CD1c-positive myeloid dendritic cell (primary cell): ENCODE measurements at regions not wholly inside any gene's neighbourhood (a gene's known extent, or its start where the extent isn't known, plus 50 kb on each side); places are given as distances from the start of the nearest gene placed in this dataset.

Experiments used
- DNase-seq: peaks from one replicate; pipeline ENCODE4 v3.0.0-alpha.2; 2016; ENCODE audit errors: extremely low spot score

DNA sequence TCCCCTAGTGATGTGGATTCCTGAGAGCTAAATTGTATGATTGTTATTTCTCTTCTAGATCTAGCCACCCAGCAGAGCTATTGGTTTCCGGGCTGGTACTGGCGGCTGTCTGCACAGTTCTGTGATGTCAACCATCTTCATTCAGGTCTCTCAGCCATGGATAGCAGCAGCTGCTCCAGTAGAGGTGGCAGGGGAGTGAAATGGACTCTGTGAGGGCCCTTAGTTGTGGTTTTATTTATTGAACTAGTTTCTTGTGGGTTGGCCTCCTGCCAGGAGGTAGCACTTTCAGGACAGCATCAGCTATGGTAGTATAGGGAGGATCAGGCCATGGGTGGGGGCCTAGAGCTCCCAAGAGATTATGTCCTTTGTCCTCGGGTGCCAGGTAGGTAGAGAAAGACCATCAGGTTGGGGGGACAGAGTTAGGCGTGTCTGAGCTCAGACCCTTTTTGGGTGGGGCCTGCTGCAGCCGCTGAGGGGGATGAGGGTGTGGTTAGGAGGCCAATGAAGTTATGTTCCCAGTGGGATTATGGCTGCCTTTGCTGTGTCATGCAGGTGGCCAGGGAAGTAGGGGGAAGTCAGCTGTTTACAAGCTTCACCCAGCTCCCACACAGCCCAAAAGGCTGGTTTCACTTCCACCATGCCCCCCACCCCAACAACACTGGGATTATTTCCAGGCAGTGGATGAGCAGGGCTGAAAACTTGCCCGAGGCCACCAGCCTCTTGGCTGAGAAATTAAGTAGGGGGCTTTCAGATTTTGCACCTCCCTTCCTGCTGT is 55.1 kb upstream of the RGS4 start:
- DNase-seq: no peak

- DNase-seq: no peak
Observed at GRCh38 chr1:163006051-163006834, 62.9 kb upstream of the RGS4 start.

DNA sequence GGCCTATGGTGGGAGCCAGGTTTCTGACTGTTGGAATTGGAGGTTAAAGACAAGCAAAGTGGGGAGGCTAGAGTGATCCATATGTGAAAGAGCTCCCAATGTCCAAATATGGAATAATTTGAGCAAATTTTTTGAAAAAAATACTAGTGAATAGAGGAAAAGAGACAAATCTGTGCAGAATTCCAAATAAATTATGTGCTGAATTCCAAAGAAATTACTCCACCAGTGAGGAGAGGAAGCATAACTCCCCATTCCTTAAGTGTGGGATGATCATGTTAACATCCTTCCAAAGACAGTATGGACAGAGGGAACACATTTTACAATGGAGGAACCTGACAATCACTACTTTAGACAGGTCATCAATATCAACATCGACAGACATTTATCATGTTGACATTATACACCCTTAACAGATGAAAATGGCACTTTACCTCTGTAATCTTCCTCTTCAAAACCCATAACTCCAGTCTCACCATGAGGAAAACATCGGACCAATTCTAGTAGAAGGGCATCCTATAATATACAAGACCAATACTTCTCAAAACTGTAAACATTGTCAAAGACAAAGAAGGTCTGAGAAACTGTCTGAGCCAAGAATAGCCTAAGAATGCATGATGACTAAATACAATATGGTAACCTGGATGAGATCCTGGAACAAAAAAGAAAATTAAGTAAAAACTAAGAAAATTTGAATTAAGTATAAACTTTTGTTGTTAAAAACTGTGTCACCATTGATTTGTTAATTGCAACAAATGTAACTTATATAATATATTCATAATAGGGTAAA is 71.5 kb upstream of the RGS4 start:
- DNase-seq: no peak

DNA sequence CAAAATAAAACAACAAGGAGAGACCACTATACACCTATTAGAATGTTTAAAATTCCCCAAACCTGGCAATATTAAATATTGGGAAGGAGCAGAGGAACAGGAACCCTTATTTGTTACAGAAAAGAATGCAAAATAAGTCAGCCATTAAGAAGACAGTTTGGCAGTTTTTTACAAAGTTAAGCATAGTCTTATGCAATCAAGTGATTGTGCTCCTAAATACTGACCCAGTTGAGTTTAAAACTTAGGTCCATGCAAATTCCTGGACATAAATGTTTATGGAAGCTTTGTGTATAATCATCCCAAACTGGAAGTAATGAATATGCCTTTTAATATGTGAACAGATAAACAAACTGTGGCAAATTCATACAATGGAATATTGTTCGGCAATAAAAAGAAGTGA is 72.9 kb upstream of the RGS4 start:
- no peak for DNase-seq

- DNase-seq: no peak
Observed at GRCh38 chr1:162994921-162995320, 74.2 kb upstream of the RGS4 start.

- DNase-seq: no peak
Observed at GRCh38 chr1:162993846-162994245, 75.3 kb upstream of the RGS4 start.

DNA sequence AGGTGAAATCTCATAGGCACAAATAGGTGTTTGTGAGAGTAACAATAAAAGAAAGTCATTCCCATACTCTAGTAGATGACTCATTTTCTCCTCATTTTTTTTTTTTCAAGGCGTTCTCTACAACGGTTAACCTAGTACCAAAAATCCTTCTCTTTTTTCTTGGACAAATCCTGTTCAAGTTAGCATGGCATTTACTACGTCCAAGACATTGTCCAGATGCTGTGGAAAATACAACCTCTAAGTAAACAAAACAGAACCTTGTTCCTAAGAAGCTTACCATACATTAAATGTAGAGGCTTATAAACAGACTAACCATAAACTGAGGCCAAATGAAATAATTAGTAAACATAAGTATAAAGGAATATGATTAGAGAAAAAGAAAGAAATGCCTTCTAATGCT is 76.2 kb upstream of the RGS4 start:
- no peak for DNase-seq

DNA sequence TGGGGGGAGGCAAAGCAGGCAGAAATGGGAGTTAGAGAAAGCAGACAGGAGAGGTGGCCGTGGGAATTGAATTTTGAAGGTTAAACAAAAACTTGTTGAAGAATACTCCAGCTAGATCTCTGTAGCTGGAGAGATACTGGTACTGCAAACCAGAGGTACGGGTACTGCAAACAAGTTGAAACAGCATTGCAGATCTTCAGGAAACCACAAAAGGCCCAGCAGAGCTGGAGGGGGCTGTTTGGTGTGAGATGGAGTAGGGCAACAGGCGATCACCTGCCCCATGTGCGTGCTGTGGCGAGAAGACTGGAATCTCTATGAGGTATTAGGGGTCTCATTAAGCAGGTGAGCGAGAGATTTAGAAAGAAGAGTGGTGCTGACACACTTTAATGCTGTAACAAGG is 77.7 kb upstream of the RGS4 start:
- no peak for DNase-seq

- no peak for DNase-seq
Observed at GRCh38 chr1:162990665-162991064, 78.5 kb upstream of the RGS4 start.

GRCh38 chr1:162988869-162989268 is 80.3 kb upstream of the RGS4 start:
- no peak for DNase-seq

DNA sequence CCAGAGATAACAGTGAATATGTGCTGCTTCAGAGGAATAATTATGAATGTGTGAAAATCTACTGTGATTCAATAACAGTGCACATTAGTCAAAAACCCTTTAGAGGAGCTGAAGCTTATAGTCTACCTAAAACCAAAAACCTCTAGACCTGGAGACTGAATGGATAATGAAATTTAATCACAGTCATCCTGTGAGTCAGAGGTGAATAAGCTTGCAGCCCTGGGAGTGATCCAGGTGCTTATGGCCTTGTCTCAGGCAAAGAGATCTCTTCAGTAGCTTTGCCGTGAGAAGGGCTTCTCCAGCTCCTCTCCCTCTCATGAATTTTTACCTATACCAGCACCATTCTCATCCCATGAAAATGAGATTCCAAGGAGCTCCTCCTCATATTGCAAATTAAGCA is 81.3 kb upstream of the RGS4 start:
- DNase-seq: no peak

- no peak for DNase-seq
Observed at GRCh38 chr1:162985816-162986435, 83.2 kb upstream of the RGS4 start.

GRCh38 chr1:162984699-162985098 is 84.5 kb upstream of the RGS4 start:
- DNase-seq: no peak

DNA sequence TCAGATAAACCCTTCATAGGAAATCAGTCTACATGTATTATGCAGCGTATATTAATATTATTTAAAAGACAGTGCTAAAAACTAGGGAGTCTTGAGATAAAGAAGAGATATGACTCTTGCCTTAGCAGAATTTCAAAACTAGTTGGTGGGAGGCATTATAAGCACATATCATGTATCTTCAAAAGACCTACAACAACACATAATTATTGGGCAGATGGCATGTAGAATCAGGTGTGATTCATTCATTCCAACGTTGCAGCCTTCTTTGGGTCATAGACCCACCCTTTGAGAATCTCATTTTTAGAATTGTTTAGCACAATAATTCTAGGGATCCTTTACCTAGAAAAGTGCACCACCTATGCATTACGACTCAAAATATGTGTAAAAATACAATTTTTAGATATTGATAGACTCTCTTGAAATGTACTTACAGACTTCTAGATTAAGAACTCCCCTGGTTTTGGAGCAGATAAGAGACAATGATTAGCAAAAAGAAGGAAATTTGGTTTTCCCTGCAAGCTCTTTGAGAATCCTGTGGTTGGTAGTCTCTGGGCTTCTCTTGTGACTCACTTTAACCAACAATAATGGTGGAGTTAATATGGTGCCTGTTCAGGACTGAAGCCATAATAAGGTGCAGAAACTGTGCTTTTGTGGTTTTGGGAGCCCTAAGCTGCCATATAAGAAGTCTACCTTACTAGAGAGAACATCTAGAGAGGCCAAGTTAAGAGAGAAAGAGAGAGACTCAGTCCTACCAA is 85.3 kb upstream of the RGS4 start:
- DNase-seq: no peak

GRCh38 chr1:162982364-162982763 is 86.8 kb upstream of the RGS4 start:
- no peak for DNase-seq

- no peak for DNase-seq
Observed at GRCh38 chr1:162977944-162978568, 91.1 kb upstream of the RGS4 start.

- DNase-seq: no peak
Observed at GRCh38 chr1:162976628-162977027, 92.5 kb upstream of the RGS4 start.

DNA sequence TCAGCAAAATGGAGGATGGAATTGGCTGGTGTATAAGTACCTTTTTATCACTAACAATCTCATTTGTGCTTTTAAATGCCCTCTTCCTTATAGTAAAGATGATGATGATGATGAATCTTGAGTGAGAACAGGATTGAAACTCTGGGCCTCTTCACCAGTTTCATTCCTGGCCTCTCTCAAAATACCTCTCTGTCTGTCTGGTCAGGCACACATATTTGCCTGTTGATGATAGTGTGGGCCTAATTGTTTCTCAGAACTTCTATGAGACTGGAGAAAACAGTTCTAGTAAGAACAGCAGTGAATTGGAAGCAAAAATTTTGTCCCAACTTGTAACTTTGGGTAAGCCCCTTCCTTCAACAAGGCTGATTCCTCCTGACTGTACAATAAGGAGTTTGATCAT is 94.4 kb upstream of the RGS4 start:
- no peak for DNase-seq

GRCh38 chr1:162973381-162973795 is 95.8 kb upstream of the RGS4 start:
- no peak for DNase-seq

GRCh38 chr1:162972773-162973172 is 96.4 kb upstream of the RGS4 start:
- no peak for DNase-seq

DNA sequence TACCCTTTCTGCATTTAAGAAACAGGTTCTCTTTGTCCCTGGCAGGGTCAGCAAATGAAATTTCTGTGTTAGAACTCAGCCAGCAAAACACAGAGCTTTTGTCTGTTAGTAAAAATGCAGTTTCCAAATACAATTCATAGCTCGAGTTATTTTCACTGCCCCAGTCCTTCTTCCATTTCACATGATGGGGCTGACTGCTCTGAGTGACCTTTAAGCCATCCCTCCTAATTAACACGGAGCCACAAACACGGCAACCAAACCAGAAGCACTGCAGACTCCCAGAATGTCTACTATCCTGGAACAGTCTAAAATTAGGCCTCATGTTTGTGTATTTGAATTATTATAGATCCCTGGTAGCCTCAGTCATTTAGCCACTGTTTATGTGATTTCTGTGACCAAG is 99.1 kb upstream of the RGS4 start:
- no peak for DNase-seq
